ENCODE measurements at regions not wholly inside any gene's neighbourhood (a gene's known extent, or its start where the extent isn't known, plus 50 kb on each side); places are given as distances from the start of the nearest gene placed in this dataset.

- Histone ChIP-seq H3K9me3 (ENCODE audit: control insufficient read depth in 2 of 2, low read length in 2 of 2) (no peaks in the 10 kb centered on the region), H3K4me3 (ENCODE audit: low read length in 2 of 2) (no peak overlapping the region), H3K27ac (ENCODE audit: low read depth in 2 of 2, low read length in 2 of 2) (no peak overlapping the region), H3K4me1 (ENCODE audit: control insufficient read depth in 2 of 2, insufficient read depth in 2 of 2, low read length in 2 of 2) (no peaks in the 10 kb centered on the region), H3K36me3 (ENCODE audit: control insufficient read depth in 2 of 2, insufficient read depth in 2 of 2, low read length in 2 of 2) (no peaks in the 10 kb centered on the region), H3K9ac (ENCODE audit: low read depth in 1 of 2, low read length in 2 of 2) (no peak overlapping the region), H3K27me3 (ENCODE audit: control insufficient read depth in 2 of 2, insufficient read depth in 2 of 2, low read length in 2 of 2) (no peaks in the 10 kb centered on the region)
Measured at GRCh38 chr11:70582886-70583641, 184.7 kb downstream of the CTTN start.

- Histone ChIP-seq H3K27me3 (ENCODE audit: control insufficient read depth in 2 of 2, insufficient read depth in 2 of 2, low read length in 2 of 2) (no peaks in the 10 kb centered on the region), H3K9me3 (ENCODE audit: control insufficient read depth in 2 of 2, low read length in 2 of 2) (no peaks in the 10 kb centered on the region), H3K9ac (ENCODE audit: low read depth in 1 of 2, low read length in 2 of 2) (no peak overlapping the region), H3K27ac (ENCODE audit: low read depth in 2 of 2, low read length in 2 of 2) (no peak overlapping the region), H3K4me3 (ENCODE audit: low read length in 2 of 2) (no peak overlapping the region), H3K4me1 (ENCODE audit: control insufficient read depth in 2 of 2, insufficient read depth in 2 of 2, low read length in 2 of 2) (no peaks in the 10 kb centered on the region), H3K36me3 (ENCODE audit: control insufficient read depth in 2 of 2, insufficient read depth in 2 of 2, low read length in 2 of 2) (no peaks in the 10 kb centered on the region)
Measured at GRCh38 chr11:70583781-70584218, 185.5 kb downstream of the CTTN start.

- no peaks in the 10 kb centered on the region for H3K27me3 ChIP-seq (ENCODE audit: control insufficient read depth in 2 of 2, insufficient read depth in 2 of 2, low read length in 2 of 2)
Measured at GRCh38 chr11:70584498-70585235, 186.3 kb downstream of the CTTN start.

GRCh38 chr11:70585236-70585545 is 186.9 kb downstream of the CTTN start:
- Histone ChIP-seq H3K27ac (ENCODE audit: low read depth in 2 of 2, low read length in 2 of 2) (no peak overlapping the region), H3K4me3 (ENCODE audit: low read length in 2 of 2) (no peak overlapping the region), H3K9ac (ENCODE audit: low read depth in 1 of 2, low read length in 2 of 2) (no peak overlapping the region), H3K9me3 (ENCODE audit: control insufficient read depth in 2 of 2, low read length in 2 of 2) (no peaks in the 10 kb centered on the region), H3K27me3 (ENCODE audit: control insufficient read depth in 2 of 2, insufficient read depth in 2 of 2, low read length in 2 of 2) (no peaks in the 10 kb centered on the region), H3K36me3 (ENCODE audit: control insufficient read depth in 2 of 2, insufficient read depth in 2 of 2, low read length in 2 of 2) (no peaks in the 10 kb centered on the region), H3K4me1 (ENCODE audit: control insufficient read depth in 2 of 2, insufficient read depth in 2 of 2, low read length in 2 of 2) (no peaks in the 10 kb centered on the region)

More at GRCh38 chr11:70584498-70585235, 186.3 kb downstream of the CTTN start:
- H3K27ac ChIP-seq (ENCODE audit: low read depth in 2 of 2, low read length in 2 of 2), result no peak overlapping the region
- H3K4me1 ChIP-seq (ENCODE audit: control insufficient read depth in 2 of 2, insufficient read depth in 2 of 2, low read length in 2 of 2), result no peaks in the 10 kb centered on the region
- H3K9me3 ChIP-seq (ENCODE audit: control insufficient read depth in 2 of 2, low read length in 2 of 2), result no peaks in the 10 kb centered on the region
- no peak overlapping the region for H3K9ac ChIP-seq (ENCODE audit: low read depth in 1 of 2, low read length in 2 of 2)
- H3K4me3 ChIP-seq (ENCODE audit: low read length in 2 of 2), result no peak overlapping the region
- no peaks in the 10 kb centered on the region for H3K36me3 ChIP-seq (ENCODE audit: control insufficient read depth in 2 of 2, insufficient read depth in 2 of 2, low read length in 2 of 2)

- no peak overlapping the region for H3K27ac ChIP-seq (ENCODE audit: low read depth in 2 of 2, low read length in 2 of 2)
- H3K4me1 ChIP-seq (ENCODE audit: control insufficient read depth in 2 of 2, insufficient read depth in 2 of 2, low read length in 2 of 2), result no peaks in the 10 kb centered on the region
- H3K9me3 ChIP-seq (ENCODE audit: control insufficient read depth in 2 of 2, low read length in 2 of 2), result no peaks in the 10 kb centered on the region
Measured at GRCh38 chr11:70586261-70587074, 188.1 kb downstream of the CTTN start.

GRCh38 chr11:70587075-70587389 is 188.7 kb downstream of the CTTN start:
- Histone ChIP-seq H3K27me3 (ENCODE audit: control insufficient read depth in 2 of 2, insufficient read depth in 2 of 2, low read length in 2 of 2) (no peaks in the 10 kb centered on the region), H3K9ac (ENCODE audit: low read depth in 1 of 2, low read length in 2 of 2) (no peak overlapping the region), H3K9me3 (ENCODE audit: control insufficient read depth in 2 of 2, low read length in 2 of 2) (no peaks in the 10 kb centered on the region), H3K36me3 (ENCODE audit: control insufficient read depth in 2 of 2, insufficient read depth in 2 of 2, low read length in 2 of 2) (no peaks in the 10 kb centered on the region), H3K27ac (ENCODE audit: low read depth in 2 of 2, low read length in 2 of 2) (no peak overlapping the region), H3K4me1 (ENCODE audit: control insufficient read depth in 2 of 2, insufficient read depth in 2 of 2, low read length in 2 of 2) (no peaks in the 10 kb centered on the region), H3K4me3 (ENCODE audit: low read length in 2 of 2) (no peak overlapping the region)

More at GRCh38 chr11:70586261-70587074, 188.1 kb downstream of the CTTN start:
- Histone ChIP-seq H3K9ac (ENCODE audit: low read depth in 1 of 2, low read length in 2 of 2) (no peak overlapping the region), H3K36me3 (ENCODE audit: control insufficient read depth in 2 of 2, insufficient read depth in 2 of 2, low read length in 2 of 2) (no peaks in the 10 kb centered on the region), H3K4me3 (ENCODE audit: low read length in 2 of 2) (no peak overlapping the region), H3K27me3 (ENCODE audit: control insufficient read depth in 2 of 2, insufficient read depth in 2 of 2, low read length in 2 of 2) (no peaks in the 10 kb centered on the region)

GRCh38 chr11:70590356-70590991 is 192.1 kb downstream of the CTTN start:
- no peaks in the 10 kb centered on the region for H3K36me3 ChIP-seq (ENCODE audit: control insufficient read depth in 2 of 2, insufficient read depth in 2 of 2, low read length in 2 of 2)
- no peaks in the 10 kb centered on the region for H3K27me3 ChIP-seq (ENCODE audit: control insufficient read depth in 2 of 2, insufficient read depth in 2 of 2, low read length in 2 of 2)
- H3K9me3 ChIP-seq (ENCODE audit: control insufficient read depth in 2 of 2, low read length in 2 of 2), result no peaks in the 10 kb centered on the region
- H3K4me1 ChIP-seq (ENCODE audit: control insufficient read depth in 2 of 2, insufficient read depth in 2 of 2, low read length in 2 of 2), result no peaks in the 10 kb centered on the region
- H3K4me3 ChIP-seq (ENCODE audit: low read length in 2 of 2), result no peak overlapping the region
- H3K27ac ChIP-seq (ENCODE audit: low read depth in 2 of 2, low read length in 2 of 2), result no peak overlapping the region
- H3K9ac ChIP-seq (ENCODE audit: low read depth in 1 of 2, low read length in 2 of 2), result no peak overlapping the region

GRCh38 chr11:70592641-70593165 is 194.4 kb downstream of the CTTN start:
- Histone ChIP-seq H3K36me3 (ENCODE audit: control insufficient read depth in 2 of 2, insufficient read depth in 2 of 2, low read length in 2 of 2) (no peaks in the 10 kb centered on the region), H3K4me3 (ENCODE audit: low read length in 2 of 2) (no peak overlapping the region), H3K4me1 (ENCODE audit: control insufficient read depth in 2 of 2, insufficient read depth in 2 of 2, low read length in 2 of 2) (no peaks in the 10 kb centered on the region), H3K9ac (ENCODE audit: low read depth in 1 of 2, low read length in 2 of 2) (no peak overlapping the region), H3K27ac (ENCODE audit: low read depth in 2 of 2, low read length in 2 of 2) (no peak overlapping the region), H3K27me3 (ENCODE audit: control insufficient read depth in 2 of 2, insufficient read depth in 2 of 2, low read length in 2 of 2) (no peaks in the 10 kb centered on the region), H3K9me3 (ENCODE audit: control insufficient read depth in 2 of 2, low read length in 2 of 2) (no peaks in the 10 kb centered on the region)

- Histone ChIP-seq H3K27ac (ENCODE audit: low read depth in 2 of 2, low read length in 2 of 2) (no peak overlapping the region), H3K27me3 (ENCODE audit: control insufficient read depth in 2 of 2, insufficient read depth in 2 of 2, low read length in 2 of 2) (no peaks in the 10 kb centered on the region), H3K4me1 (ENCODE audit: control insufficient read depth in 2 of 2, insufficient read depth in 2 of 2, low read length in 2 of 2) (no peaks in the 10 kb centered on the region), H3K4me3 (ENCODE audit: low read length in 2 of 2) (no peak overlapping the region), H3K36me3 (ENCODE audit: control insufficient read depth in 2 of 2, insufficient read depth in 2 of 2, low read length in 2 of 2) (no peaks in the 10 kb centered on the region), H3K9me3 (ENCODE audit: control insufficient read depth in 2 of 2, low read length in 2 of 2) (no peaks in the 10 kb centered on the region), H3K9ac (ENCODE audit: low read depth in 1 of 2, low read length in 2 of 2) (no peak overlapping the region)
Measured at GRCh38 chr11:70593446-70593983, 195.2 kb downstream of the CTTN start.
